PFSK-1 (cell line): ENCODE measurements at regions not wholly inside any gene's neighbourhood (a gene's known extent, or its start where the extent isn't known, plus 50 kb on each side); places are given as distances from the start of the nearest gene placed in this dataset.

Source experiments
- FOXP2 ChIP-seq: optimal IDR thresholded peaks from 2 replicates; pipeline ENCODE3; 2011; ENCODE audit warnings: borderline replicate concordance, control low read depth, inconsistent platforms; ENCODE audit not compliant: insufficient read depth; ENCODE audit errors: extremely low read length, extremely low read depth
- POLR2AphosphoS5 ChIP-seq: IDR thresholded peaks from 2 replicates; pipeline ENCODE4 v1.6.1; 2012; ENCODE audit warnings: low read depth, mild to moderate bottlenecking, control low read depth, low read length, moderate library complexity
- SIN3A ChIP-seq: IDR thresholded peaks from 2 replicates; pipeline ENCODE4 v1.6.1; 2012; ENCODE audit warnings: mild to moderate bottlenecking, low read length, moderate library complexity, borderline replicate concordance; ENCODE audit not compliant: insufficient read depth
- TF ChIP-seq, protein P1 (sequence below), 2 experiments: IDR thresholded peaks; 2 replicates each; pipeline versions ENCODE4 v1.6.1 to v1.8.0; 2011 to 2012; ENCODE audit warnings: low read depth in 2 of 2, low read length in 2 of 2, control low read depth in 1 of 2, inconsistent platforms in 1 of 2, mild to moderate bottlenecking in 1 of 2, moderate library complexity in 1 of 2; ENCODE audit not compliant: insufficient read depth in 1 of 2

DNA sequence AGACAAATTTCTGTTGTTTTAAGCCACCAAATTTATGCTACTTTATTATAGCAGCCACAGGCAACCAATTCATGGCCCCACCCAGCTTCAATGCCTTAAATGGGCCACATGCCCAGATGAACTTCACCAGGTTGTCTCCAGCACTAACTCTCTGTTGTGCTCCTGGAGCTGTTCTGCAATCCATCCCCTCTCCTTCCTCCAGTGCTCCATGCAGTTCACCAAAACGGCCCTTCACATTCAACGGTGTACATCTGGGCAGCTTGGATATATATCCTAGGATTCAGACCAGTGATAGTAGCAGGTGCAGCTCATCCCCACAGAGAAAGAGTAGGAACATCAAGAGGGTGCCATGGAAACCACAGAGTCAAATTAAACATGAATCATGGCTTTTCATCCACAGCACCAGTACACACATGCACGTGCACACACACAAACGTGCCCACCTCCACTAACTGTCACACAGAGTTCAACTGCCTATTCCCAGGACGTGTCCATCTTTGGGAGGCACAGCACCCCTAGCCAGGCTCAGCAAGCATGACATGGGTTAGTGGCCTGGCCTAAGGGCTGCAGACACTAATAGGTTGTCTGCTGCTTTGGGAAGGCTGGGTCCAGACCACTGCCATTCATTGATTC is 134.5 kb downstream of the MED10 start:
- TF ChIP-seq POLR2AphosphoS5, result no peak
- no peak for TF ChIP-seq SIN3A
- TF ChIP-seq, protein P1, sequence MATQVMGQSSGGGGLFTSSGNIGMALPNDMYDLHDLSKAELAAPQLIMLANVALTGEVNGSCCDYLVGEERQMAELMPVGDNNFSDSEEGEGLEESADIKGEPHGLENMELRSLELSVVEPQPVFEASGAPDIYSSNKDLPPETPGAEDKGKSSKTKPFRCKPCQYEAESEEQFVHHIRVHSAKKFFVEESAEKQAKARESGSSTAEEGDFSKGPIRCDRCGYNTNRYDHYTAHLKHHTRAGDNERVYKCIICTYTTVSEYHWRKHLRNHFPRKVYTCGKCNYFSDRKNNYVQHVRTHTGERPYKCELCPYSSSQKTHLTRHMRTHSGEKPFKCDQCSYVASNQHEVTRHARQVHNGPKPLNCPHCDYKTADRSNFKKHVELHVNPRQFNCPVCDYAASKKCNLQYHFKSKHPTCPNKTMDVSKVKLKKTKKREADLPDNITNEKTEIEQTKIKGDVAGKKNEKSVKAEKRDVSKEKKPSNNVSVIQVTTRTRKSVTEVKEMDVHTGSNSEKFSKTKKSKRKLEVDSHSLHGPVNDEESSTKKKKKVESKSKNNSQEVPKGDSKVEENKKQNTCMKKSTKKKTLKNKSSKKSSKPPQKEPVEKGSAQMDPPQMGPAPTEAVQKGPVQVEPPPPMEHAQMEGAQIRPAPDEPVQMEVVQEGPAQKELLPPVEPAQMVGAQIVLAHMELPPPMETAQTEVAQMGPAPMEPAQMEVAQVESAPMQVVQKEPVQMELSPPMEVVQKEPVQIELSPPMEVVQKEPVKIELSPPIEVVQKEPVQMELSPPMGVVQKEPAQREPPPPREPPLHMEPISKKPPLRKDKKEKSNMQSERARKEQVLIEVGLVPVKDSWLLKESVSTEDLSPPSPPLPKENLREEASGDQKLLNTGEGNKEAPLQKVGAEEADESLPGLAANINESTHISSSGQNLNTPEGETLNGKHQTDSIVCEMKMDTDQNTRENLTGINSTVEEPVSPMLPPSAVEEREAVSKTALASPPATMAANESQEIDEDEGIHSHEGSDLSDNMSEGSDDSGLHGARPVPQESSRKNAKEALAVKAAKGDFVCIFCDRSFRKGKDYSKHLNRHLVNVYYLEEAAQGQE (IDR thresholded peaks at IDR 0.05; ENCODE audit: insufficient read depth in 1 of 2, low read depth in 2 of 2, low read length in 2 of 2), result no peak
- TF ChIP-seq FOXP2, result no peak
